ENCODE measurements at regions not wholly inside any gene's neighbourhood (a gene's known extent, or its start where the extent isn't known, plus 50 kb on each side); places are given as distances from the start of the nearest gene placed in this dataset.

DNA sequence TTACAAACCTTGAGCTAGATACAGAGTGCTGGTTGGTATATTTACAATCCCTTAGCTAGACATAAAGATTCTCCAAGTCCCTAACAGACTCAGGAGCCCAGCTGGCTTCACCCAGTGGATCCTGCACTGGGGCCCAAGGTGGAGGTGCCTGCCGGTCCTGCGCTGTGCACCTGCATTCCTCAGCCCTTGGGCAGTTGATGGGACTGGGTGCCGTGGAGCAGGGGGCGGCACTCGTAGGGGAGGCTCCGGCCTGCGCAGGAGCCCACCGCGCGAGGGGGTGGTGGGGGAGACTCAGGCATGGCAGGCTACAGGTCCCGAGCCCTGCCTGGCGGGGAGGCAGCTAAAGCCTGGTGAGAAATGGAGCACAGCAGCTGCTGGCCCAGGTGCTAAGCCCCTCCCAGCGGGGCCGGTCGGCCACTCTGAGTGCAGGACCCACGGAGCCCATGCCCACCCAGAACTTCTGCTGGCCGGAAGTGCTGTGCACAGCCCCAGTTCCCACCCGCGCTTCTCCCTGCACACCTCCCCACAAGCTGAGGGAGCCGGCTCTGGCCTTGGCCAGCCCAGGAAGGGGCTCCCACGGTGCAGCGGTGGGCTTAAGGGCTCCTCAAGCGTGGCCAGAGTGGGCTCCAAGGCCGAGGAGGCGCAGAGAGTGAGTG lies 1464.7 kb downstream of the EFNA5 start:
- no peak for DNase-seq (ENCODE audit: low read depth)

DNA sequence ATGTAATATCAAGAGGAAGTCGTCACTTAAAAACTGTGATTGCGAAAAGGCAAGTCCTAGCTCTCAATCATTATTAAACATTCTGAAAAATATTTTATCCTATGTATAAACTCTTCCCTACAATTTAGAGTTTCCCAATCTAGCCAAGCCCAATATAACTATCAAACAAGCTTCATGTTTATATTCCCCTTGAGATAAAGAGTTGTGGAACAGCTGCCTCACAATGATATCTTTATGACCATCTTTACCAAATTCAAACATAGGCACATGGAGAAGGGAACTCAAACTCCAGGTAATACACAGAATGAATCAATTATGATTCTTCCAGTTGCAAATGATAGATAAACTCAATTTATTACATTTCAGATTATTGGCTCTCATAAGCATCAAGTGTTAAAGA lies 1468.7 kb downstream of the EFNA5 start:
- no peak for DNase-seq (ENCODE audit: low read depth)

DNA sequence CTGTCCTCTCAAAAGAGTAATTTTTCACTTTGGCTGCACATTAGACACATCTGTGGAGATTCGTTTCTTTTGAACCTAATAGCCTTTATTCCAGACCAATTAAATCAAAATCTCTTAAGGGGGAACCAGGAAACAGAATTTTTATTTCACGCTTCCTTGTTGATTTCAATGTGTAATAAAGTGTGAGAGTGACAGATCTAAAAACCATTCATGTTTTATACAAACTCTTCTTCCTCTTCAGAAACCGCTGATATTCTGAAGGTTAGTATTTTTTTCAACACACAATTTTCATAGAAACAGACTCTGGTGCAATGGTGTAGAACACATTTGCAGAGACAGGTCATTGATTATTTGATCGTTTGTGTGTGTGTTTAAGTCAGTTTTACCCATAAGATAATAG lies 1469.8 kb downstream of the EFNA5 start:
- no peak for DNase-seq (ENCODE audit: low read depth)

DNA sequence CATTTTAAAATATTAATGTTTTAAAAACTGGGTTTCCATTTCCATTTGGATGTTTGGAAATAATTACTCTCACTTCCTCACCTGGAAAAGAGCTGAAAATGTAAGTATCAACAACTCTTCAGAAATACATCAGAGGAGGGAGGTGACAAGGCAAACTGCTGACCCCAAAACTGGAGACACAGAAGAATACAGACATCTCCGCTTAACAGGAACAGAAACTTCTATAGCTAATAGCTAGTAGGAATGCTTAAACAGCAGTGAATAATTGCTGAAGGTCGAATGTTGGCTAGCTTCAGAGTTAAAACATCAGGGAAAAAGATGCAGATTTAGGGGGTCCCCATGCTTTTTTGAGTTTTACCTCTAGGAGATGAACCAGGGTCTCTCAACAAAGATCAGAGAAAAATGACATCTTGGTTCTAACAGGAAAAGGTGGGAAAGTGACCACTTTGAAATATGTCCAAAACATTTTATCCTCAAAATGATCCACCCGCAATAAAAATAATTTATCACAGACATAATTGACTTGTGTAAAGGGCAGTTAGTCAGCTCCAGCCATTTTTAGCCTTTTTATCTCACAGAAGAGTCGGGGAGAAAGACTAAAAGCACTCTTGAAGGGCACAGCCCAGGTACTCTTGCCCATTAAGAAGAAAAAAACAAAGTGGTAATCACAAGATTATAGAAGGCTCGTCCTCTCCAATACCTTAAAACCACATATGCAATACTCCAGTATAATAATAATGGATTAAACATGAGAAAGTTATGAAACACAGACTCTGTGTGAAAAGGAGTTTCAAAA lies 1474.9 kb downstream of the EFNA5 start:
- DNase-seq (ENCODE audit: low read depth), result no peak

DNA sequence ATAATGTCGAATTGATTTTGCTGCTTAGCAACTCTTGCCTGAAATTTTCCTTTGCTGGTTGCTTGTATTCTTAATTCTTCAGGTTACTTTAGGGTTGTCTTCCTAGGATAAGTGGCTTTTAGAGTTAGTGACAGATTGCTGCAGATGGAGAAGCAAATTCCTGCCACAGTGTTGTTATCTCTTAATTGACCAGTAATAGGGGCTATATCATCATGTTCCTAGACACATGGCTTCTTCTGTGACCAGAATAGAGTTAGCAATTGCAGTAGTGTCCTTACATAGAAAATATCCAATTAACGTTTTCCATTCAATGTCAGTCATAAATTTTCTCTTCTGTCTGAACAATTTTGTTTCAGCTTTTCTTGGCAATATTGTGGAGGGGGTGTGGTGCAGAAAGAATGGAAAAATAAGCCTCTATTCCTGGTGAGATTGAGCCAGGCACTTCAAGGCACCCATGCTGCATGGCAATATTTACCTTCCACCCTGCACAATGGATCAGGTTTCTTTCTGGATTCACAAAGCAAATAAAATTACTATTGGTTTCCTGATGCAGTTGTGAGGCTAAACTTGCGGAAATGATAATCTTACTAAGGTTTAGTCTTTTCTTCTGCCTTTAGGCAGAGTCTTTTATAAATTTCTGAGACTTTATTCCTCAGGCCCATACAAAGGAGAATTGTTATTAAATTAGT lies 1481.5 kb downstream of the EFNA5 start:
- DNase-seq (ENCODE audit: low read depth), result no peak

DNA sequence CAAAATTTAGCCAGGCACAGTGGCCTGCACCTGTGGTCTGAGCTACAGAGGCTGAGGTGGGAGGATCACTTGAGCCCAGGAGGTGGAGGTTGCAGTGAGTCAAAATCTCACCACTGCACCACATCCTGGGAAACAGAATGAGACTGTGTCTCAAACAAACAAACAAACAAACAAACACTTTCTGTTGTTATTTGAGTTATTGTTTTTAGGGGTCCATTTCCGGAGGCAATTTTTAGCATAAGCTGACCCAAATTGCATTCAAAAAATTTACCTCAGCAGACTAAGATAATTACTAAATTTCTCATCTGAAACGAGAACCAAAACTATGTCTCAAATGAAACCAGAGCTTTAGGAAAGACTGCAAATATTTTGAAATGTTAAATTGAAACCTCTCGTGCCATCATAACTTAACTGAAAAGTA lies 1485.1 kb downstream of the EFNA5 start:
- no peak for DNase-seq (ENCODE audit: low read depth)

DNA sequence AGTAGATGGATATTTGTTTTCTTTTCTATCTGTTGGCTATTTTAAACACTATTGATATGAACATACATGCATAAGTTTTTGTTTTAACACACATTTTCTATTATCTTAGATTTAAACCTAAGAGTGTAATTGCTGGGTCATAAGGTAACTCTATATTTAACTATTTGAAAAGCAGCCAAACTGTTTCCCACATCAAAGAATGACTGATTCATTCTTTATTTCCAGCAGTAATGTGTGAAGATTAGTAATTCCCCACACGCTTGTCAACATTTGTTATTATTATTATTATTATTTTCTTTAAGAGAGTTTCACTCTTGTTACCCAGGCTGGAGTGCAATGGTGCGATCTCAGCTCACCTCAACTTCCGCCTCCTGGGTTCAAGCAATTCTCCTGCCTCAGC lies 1495.8 kb downstream of the EFNA5 start:
- no peak for DNase-seq (ENCODE audit: low read depth)

DNA sequence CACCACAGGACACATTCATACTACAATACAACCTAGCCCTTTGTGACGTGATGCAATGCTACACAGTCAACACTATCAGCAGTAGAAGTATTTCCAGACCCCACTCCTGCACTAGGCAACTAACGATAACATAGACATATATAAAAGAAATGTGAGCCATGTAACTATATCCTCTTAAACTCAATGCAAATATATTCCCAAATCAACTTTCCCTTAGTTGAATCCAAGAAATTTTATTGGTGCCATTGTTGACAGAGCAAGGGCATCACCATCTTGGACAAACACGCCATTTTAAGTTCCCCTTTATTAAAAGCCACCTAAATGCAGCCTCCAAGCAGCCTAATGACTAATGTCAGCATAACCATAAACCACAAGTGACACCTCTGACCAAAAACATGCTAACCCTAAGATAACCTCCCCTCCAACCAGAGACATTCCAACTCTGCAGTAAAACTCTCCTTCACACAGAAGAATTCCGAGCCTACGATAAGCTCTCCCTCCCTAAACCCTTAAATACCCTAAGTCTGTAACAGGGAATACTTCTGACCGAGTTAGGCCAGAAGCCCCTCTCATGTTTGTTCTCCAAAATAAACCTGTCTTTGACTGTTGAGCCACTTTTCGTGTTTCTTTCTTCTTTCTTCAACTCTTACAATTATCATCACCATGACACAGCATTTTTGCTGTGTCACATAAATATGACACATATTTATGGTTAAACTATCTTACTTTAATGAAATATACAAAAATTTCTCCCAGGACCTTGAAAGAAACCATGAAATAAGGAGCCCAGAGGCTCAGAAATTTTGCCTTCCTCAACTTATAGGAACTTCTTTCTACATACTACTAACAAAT lies 1497.8 kb downstream of the EFNA5 start:
- DNase-seq (ENCODE audit: low read depth), result no peak

DNA sequence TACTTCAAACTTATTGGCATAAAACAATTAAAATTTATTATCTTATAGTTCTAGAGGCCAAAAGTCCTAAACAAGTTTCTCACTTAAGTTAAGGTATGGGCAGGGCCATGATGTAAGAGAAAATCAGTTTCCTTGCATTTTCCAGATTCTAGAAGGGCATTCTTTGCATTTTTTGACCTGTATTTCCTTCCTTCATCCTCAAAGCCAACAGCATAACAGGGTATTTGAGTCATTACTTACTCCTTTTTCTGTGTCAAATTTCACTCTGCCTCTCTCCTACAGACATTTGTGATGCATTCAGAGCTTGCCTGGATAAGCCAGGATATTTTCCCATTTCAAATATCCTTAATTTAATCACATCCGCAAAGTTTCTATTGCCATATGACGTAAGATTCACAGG lies 1499.0 kb downstream of the EFNA5 start:
- DNase-seq (ENCODE audit: low read depth), result no peak

DNA sequence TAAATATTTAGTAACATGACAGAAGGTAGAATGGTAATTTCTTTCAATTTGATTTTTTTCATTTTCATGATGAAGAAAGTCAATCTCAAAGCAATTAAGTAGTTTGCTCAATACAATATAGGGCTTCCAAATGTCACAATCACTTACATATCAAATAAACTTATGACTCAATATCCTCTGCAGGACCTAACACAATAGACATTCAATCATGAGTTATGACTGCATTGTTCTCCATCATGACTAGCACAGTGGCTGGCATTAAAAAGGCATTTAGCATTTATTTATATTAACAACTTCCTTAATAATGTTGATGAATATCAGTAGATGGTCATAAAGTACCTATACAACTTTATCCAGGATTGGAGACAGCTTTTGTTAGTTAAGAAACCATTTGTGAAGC lies 1499.6 kb downstream of the EFNA5 start:
- no peak for DNase-seq (ENCODE audit: low read depth)

DNA sequence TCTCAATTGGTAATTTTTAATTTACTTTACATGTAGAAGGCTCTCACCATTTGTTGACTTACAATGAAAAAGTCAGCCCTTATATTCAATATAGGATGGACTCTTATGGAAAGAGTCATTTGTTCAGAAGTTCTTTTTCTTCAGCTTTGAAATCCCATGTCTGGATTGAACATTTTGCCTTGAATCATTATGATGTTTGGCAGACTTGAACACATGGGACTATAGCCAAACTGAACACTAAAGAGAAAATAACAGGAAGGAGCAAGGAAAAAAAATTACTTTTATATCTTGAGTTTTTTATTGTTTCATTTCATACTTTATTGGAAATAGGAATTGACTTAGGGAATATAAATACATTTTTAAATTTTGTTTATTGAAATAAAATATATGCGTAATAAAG lies 1503.0 kb downstream of the EFNA5 start:
- no peak for DNase-seq (ENCODE audit: low read depth)

DNA sequence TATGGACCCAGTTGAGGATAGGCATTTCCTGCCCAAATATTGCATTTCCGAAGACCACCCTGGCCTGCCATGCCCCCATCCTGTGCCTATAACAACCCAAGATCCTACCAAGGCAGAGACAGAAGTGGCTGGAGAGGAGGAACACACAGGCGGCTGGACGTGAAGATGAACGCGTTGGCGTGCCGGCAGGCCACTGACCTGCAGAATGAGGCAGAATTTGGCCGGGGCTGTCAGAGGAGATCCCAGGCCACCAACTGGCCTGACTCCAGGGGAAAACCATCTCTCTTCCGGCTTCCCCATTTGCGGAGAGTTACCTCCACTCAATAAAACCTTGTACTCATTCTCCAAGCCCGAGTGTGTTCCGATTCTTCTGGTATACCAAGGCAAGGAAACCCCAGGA lies 1507.5 kb downstream of the EFNA5 start:
- no peak for DNase-seq (ENCODE audit: low read depth)

DNA sequence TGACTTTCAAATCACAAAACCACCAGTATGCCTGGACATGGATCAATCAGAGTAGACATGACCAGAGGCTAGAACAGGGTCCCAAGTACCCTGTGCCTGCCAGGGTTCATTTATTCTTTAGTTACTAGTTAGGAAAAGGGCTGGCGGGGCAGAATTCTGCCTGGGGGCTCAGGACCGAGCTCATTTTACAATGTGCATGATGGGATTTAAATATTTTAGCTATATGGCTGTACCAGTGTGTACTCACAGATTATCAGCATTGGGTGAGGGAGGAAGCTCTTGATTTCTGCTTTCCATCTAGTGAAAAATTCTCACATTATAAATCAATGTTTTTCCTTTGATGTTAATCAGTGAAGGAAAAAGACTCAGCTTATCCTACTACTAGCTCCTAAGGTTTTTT lies 1511.1 kb downstream of the EFNA5 start:
- no peak for DNase-seq (ENCODE audit: low read depth)

DNA sequence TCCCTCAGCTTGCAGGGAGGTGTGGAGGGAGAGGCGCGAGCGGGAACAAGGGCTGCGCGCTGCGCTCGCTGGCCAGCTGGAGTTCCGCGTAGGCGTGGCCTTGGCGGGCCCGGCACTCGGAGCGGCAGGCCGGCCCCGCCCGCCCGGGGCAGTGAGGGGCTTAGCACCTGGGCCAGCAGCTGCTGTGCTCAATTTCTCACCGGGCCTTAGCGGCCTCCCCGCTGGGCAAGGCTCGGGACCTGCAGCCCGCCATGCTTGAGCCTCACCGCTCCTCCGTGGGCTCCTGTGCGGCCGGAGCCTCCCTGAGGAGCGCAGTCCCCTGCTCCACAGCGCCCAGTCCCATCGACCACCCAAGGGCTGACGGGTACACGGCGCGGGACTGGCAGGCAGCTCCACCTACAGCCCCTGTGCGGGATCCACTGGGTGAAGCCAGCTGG lies 1516.4 kb downstream of the EFNA5 start:
- DNase-seq (ENCODE audit: low read depth), result no peak

DNA sequence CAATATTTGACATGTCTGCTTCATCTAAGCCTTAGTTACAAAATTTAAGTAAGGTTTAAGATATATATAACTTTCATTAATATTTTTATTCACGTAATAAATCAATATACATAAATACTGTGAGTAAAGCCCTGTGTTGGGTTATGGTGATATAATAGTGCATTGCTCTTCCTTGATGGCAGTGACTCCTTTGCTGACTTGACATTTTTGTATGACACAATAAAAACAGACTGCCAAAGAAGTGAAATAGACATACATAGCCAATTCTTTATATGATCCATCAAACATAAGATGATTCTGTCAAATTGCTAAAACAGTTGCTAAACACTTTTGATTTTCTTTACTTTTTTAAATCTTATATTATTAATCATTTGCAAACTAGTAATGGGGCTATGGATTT lies 1518.2 kb downstream of the EFNA5 start:
- DNase-seq (ENCODE audit: low read depth), result no peak

DNA sequence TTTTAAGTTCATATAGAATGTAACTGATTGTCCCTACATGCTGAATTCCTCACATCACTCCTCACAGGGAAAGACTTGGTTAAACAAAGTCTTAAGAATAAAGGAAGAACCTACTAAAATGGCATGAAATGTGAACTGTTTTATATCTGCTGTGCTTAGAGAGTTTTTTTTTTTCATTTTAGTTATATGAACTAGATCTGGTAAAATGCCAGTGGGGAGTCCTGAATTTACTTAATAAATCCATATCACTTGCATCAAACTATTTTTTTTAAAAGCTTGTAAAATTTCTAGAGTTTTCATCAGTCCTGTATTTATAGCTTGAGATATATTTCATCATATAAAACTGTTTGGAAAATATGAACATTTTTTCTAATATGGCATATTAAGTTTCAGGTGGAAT lies 1528.6 kb downstream of the EFNA5 start:
- DNase-seq (ENCODE audit: low read depth), result no peak

DNA sequence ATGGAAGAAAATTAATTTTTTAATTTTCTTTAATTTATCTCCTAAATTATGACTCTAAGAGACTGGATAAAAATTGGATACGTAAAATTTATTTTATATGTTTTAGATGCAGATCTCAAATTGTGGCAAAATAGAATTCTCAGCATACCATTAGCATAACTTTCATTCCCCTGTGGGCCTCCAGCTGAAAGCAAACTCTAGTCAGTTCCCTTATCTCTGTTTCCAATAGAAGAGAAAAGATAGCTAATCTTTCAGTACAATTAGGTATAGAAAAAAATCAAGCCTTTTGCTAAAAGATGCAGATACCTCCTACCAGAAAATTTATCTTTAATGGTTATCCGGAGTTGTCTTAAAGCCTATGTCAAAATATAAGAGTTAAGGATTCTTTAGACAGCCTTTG lies 1530.6 kb downstream of the EFNA5 start:
- no peak for DNase-seq (ENCODE audit: low read depth)

DNA sequence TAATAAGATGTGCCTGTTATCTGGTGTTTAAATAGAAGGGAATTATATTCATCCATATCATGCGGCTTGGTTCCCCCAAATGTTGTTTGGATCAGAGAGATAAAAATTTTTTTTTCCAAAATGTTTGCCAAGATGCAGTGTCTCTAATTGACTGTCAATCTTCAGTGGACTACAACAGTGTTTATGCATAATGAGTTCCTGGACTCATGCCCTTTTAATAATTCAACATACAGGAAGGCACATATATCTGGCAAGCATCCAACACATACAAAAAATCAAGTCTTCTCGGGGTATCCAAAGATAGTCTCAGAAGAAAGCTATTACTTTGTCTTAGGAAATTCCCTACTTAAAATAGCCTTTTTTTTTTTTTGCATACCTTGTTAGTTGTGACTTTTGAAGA lies 1534.7 kb downstream of the EFNA5 start:
- no peak for DNase-seq (ENCODE audit: low read depth)

DNA sequence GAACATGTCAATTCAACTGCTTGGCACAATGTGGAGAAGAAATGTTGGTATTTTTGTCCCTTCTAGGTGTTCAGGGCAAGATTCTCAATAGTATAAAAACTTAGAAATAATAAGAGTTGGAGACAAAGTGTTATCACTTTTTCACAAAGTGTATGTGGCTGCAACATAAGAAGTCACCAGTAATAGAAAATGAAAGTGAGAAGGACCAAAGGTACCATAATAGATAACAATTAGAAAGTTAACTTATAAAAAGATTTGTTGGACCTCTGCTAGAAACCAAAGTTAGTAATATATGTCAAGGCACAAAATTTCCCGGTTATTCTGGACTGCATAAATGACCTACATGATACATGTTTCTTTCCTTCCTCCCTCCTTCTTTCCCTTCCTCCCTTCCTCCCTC lies 1535.3 kb downstream of the EFNA5 start:
- DNase-seq (ENCODE audit: low read depth), result no peak

DNA sequence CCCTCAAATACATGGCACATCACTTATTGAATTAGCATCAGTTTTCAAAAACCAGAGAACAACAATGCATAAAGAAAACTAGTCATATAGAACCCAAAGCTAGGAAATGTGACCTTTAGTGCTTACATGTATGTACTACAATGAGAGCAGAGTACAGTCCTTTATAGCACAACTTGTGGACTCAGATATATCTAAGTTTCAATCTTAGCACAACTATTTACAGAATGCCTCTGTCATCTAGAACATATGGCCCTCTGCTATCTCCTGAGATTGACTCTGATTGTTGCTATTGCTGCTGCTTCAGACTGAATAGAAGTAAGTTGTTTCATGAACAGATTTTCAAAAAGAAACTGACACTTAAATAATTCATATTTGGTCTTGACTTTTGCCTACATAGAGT lies 1536.2 kb downstream of the EFNA5 start:
- DNase-seq (ENCODE audit: low read depth), result no peak

DNA sequence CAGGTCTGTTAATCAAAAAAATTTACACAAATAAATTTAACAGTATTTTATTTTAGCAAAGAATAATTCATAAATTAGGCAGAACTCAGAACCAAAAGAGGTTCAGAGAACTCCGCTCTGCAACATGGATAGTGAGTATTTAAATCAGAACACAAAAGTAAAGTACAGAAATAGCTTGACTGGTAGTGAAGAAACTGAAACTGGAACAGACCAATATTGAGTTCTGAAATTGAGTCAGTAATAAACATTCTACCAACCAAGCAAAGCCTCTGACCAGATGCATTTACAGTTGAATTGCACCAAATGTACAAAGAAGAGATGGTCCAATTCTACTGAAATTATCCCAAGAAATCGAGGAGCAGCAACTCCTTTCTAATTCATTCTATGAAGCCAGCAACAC lies 1542.8 kb downstream of the EFNA5 start:
- no peak for DNase-seq (ENCODE audit: low read depth)

DNA sequence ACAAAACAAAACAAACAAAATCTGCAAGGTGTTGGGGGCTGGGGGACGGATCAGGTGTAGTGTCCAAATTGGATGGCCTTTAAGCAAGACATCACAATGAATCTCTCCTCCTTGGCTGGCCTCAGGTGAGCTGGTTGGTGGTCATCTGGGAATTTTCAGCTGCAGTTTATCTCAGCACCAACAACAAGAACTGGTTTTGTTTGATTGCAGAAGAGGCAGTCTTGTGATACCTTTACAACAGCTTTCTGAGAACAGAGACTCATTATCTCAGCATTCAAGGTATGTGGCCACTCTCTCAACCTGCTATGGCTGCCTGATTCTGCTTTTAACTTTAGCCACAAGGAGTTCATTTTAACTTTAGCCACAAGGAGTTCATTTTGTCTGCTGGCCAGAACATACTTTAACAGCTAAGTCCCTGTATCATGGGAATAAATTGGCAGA lies 1543.4 kb downstream of the EFNA5 start:
- DNase-seq (ENCODE audit: low read depth), result no peak
